ENCODE measurements at regions not wholly inside any gene's neighbourhood (a gene's known extent, or its start where the extent isn't known, plus 50 kb on each side); places are given as distances from the start of the nearest gene placed in this dataset.
A peak's percentile ranks its signal among the peaks of the same experiment; 100 is the strongest.

DNA sequence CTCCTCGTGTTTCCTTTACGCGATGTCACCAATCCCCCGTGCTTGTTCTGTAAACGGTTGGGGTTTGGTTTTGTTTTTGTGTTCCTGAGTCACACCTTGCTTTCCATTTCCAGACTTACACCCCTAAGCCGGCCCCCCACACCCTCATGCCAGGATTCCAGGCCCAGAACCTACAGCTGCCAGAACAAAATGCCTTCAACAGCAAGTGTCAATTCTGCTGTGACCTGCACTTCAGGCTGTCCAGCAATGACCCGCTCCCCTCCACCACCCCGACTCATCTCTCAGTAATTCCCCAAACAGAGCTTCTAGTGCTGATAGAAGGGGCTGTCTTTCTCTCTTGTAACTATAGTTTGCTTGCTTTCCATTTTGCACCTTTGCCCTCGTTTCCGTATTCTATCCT, 722.1 kb upstream of the CELF2 start:
- FAIRE-seq: no peak

DNA sequence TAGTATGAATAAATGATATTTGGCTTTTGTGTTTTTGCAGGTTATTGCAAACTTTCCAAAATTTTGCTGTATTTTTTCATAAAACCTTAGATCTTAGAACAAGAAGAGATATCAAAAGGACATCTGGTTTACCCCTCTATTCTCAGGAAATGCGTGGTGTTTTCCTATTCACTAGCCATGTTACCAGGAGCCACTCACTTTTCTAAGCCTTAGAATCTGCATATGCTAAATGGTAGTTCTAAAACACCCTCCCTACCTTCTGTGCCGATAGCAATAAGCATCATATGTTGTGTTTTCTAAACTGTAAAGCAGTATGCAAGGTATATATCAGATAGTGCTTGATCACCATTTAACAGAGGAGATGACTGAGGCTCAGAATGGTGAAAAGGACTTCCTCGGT, 715.0 kb upstream of the CELF2 start:
- FAIRE-seq: no peak

- no peak for FAIRE-seq
Observed at GRCh38 chr10:10307036-10307435, 710.6 kb upstream of the CELF2 start.

- FAIRE-seq: no peak
Observed at GRCh38 chr10:10307551-10307950, 710.1 kb upstream of the CELF2 start.

GRCh38 chr10:10310498-10310897, 707.2 kb upstream of the CELF2 start:
- no peak for FAIRE-seq

- no peak for FAIRE-seq
Observed at GRCh38 chr10:10311966-10312365, 705.7 kb upstream of the CELF2 start.

- FAIRE-seq: no peak
Observed at GRCh38 chr10:10313149-10313835, 704.4 kb upstream of the CELF2 start.

DNA sequence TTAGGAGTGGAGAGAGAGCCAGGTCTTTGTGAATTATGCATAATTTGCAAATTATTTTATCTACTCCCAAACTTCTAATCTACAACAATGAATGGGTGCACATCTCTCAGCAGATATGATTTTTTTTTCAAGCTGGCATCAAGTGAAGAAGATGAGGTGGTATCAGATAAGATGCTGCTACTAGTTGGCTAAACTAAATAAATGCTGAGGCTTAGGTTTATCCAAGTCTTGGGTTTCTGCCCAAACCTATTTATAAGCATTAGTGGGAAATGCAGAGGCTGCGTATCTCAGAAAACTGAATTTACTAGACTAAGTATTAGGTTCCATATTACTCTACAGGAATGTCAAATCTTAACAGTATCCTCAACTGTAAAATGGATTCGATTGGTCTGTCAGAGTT, 703.0 kb upstream of the CELF2 start:
- no peak for FAIRE-seq

DNA sequence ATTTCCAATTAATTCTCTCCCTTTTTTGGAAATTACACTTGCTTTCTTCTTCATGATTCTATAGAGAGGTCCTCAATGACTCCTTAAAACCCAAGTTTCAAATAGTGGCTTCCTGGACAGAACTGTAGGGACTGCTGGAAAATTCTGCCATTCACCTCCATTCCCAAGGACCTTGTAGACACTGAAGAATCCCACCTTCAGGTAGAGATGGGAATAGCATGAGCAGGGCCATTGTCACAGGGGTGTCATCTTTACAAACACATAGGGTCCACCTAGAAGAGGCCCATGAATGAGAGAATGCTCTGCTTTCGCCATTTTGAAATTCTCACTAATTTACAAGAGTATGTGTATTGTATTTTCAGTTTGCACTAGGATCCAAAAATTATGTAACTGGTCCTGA, 701.7 kb upstream of the CELF2 start:
- no peak for FAIRE-seq

- FAIRE-seq: no peak
Observed at GRCh38 chr10:10317151-10317550, 700.5 kb upstream of the CELF2 start.

- peak; percentile 93 for FAIRE-seq
Observed at GRCh38 chr10:10318856-10319255, 698.8 kb upstream of the CELF2 start.

- FAIRE-seq: no peak
Observed at GRCh38 chr10:10320956-10321355, 696.7 kb upstream of the CELF2 start.

- no peak for FAIRE-seq
Observed at GRCh38 chr10:10326116-10326515, 691.6 kb upstream of the CELF2 start.

DNA sequence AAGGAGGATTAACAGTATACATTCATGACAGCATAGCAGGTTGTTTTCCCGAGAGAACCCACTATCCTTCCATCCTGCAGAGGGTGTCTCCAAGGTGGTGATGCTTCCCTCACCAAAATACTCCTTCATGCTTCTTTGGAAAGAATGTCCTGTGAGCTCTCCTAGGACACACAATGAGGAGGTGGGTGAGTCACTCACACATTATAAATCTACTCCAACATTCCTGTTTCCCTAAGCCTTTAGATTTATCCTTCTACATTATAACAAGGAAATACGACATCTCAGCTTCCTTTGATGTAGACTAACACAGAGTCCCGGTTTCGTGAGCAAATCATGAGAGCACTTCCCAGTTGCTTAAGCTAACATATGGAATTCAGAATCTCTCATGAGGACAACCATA, 689.7 kb upstream of the CELF2 start:
- no peak for FAIRE-seq

DNA sequence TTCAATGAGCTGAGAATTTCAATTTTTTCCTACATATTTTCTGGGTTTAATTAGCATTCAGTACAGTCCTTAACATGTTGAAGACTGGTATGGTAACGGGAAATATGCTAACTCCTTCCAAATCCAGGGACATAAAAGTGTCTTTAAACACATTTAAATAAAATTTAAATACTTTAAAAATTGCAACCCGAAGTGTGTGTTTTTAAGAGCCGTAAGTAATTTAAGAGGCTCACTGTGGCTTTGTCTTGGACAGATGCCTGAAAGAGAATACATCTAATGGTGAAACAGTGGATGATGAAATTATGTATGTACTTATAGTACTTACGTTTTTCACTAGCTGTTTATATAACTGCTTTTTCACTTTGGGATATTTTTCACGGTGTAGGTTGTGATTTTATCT, 687.3 kb upstream of the CELF2 start:
- FAIRE-seq: no peak

GRCh38 chr10:10332786-10333185, 684.9 kb upstream of the CELF2 start:
- FAIRE-seq: no peak

DNA sequence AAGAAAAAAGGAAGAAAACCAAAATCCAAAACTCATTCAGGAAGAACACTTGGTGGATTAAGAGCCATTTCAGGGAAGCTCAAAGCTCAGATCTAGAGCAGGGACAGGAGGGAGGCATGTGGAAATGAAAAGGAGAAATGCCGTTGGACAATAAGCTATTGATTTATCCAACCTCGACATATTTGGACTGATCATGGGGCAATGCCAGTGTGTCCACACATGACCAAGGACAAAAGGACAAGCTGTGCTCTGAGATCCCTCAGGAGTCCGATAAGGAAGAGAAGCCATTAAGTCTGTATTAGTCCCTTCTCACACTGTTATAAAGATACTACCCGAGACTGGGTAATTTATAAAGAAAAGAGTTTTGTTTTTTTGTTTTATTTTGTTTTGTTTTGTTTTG, 684.0 kb upstream of the CELF2 start:
- no peak for FAIRE-seq

GRCh38 chr10:10338339-10338738, 679.3 kb upstream of the CELF2 start:
- no peak for FAIRE-seq

GRCh38 chr10:10346390-10347150, 671.1 kb upstream of the CELF2 start:
- no peak for FAIRE-seq

- FAIRE-seq: no peak
Observed at GRCh38 chr10:10350050-10350449, 667.6 kb upstream of the CELF2 start.

DNA sequence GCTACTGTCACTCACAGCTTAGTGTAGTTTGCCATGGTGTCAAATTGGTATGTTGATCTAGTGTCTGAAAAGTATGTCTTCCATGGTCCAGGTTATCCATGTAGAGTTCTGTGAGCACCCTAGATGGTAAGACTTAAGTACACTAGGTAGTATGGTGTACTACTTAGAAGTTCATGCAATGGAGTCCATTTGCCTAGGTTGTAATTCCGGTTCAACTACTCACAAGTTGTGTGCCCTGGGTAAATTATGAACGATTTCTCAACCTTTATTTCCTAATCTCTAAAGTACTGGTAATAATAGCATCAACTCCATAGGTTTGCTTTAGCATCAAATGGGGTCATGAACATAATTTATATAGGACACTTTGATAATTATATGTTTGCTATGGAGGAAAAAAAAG, 666.2 kb upstream of the CELF2 start:
- no peak for FAIRE-seq

GRCh38 chr10:10353326-10353868, 664.3 kb upstream of the CELF2 start:
- FAIRE-seq: no peak

- FAIRE-seq: no peak
Observed at GRCh38 chr10:10359263-10359662, 658.4 kb upstream of the CELF2 start.

GRCh38 chr10:10361301-10361885, 656.3 kb upstream of the CELF2 start:
- FAIRE-seq: no peak
